ENCODE measurements at regions not wholly inside any gene's neighbourhood (a gene's known extent, or its start where the extent isn't known, plus 50 kb on each side); places are given as distances from the start of the nearest gene placed in this dataset.

GRCh38 chr10:37639200-37639599 lies 218.2 kb downstream of the ZNF248 start:
- no peaks in the 10 kb centered on the region for H4K20me1 ChIP-seq (ENCODE audit: control insufficient read depth, extremely low read depth, insufficient read depth, low read length)
- no peaks in the 10 kb centered on the region for H3K79me2 ChIP-seq (ENCODE audit: control insufficient read depth, insufficient read depth, low read length)
- TF ChIP-seq EZH2 (IDR thresholded peaks at IDR 0.05; ENCODE audit: low read length) (no peak), CTCF (optimal IDR thresholded peaks at IDR 0.05 in 1 of 3, IDR thresholded peaks at IDR 0.05 in 1 of 3, conservative IDR thresholded peaks at IDR 0.05 in 1 of 3; ENCODE audit: extremely low read depth in 1 of 3, insufficient read depth in 2 of 3, low read length in 3 of 3) (no peak)
- H3K27ac ChIP-seq (ENCODE audit: control insufficient read depth, insufficient read depth, low read length) = no peak overlapping the region
- H3K36me3 ChIP-seq (ENCODE audit: control insufficient read depth in 2 of 2, extremely low read depth in 1 of 2, insufficient read depth in 2 of 2, low read length in 2 of 2) = no peaks in the 10 kb centered on the region
- no peaks in the 10 kb centered on the region for H3K4me1 ChIP-seq (ENCODE audit: control insufficient read depth, extremely low read depth, insufficient read depth, low read length)
- no peak overlapping the region for H3K4me3 ChIP-seq (ENCODE audit: control insufficient read depth in 2 of 3, extremely low read depth in 1 of 3, insufficient read depth in 2 of 3, low read depth in 1 of 3, low read length in 3 of 3)
- H2AFZ ChIP-seq (ENCODE audit: control insufficient read depth, low read length) = no peak overlapping the region
- H3K9me1 ChIP-seq (ENCODE audit: control insufficient read depth, extremely low read depth, insufficient read depth, low read length) = no peaks in the 10 kb centered on the region
- no peak overlapping the region for H3K4me2 ChIP-seq (ENCODE audit: control insufficient read depth, extremely low read depth, insufficient read depth, low read depth, low read length)
- dilution Hi-C loops (cut with MboI; ENCODE audit: extremely low pct_ligation_motif_present, low sequenced_read_pairs) = no loop called here
- H3K27me3 ChIP-seq (ENCODE audit: control insufficient read depth, extremely low read depth, insufficient read depth, low read length) = no peaks in the 10 kb centered on the region
- FAIRE-seq (no peak), DNase-seq (ENCODE audit: low read depth, low spot score) (no peak)
- H3K9me3 ChIP-seq (ENCODE audit: control insufficient read depth, low read depth, low read length) = peaks cover 2% of the 10 kb centered on the region
- no peak overlapping the region for H3K9ac ChIP-seq (ENCODE audit: control insufficient read depth, extremely low read depth, insufficient read depth, low read length)

DNA sequence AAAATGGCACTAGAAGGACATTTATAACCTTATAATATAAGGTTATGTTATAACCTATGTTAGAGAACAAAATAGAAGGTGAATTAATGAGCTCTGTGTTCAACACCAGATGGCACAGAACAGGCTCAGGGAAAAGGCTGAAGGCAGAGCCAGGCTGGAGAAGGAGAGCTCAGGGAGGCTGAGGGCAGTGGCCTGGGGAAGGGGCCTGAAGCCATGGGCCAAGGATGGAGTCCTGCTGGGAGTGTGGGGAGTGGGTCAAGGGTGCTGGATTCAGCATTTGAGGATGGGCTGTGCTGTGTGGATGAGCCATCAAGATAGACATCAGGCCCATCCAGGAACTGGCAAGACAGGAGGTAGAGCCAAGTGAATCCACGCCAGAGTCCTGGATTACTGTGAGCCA lies 218.8 kb downstream of the ZNF248 start:
- Histone ChIP-seq H3K4me1 (ENCODE audit: control insufficient read depth, extremely low read depth, insufficient read depth, low read length) (no peaks in the 10 kb centered on the region), H3K9ac (ENCODE audit: control insufficient read depth, extremely low read depth, insufficient read depth, low read length) (no peak overlapping the region), H3K9me3 (ENCODE audit: control insufficient read depth, low read depth, low read length) (peaks cover 2% of the 10 kb centered on the region), H4K20me1 (ENCODE audit: control insufficient read depth, extremely low read depth, insufficient read depth, low read length) (no peaks in the 10 kb centered on the region), H3K27ac (ENCODE audit: control insufficient read depth, insufficient read depth, low read length) (no peak overlapping the region), H3K4me3 (ENCODE audit: control insufficient read depth in 2 of 3, extremely low read depth in 1 of 3, insufficient read depth in 2 of 3, low read depth in 1 of 3, low read length in 3 of 3) (no peak overlapping the region), H2AFZ (ENCODE audit: control insufficient read depth, low read length) (no peak overlapping the region), H3K79me2 (ENCODE audit: control insufficient read depth, insufficient read depth, low read length) (no peaks in the 10 kb centered on the region), H3K36me3 (ENCODE audit: control insufficient read depth in 2 of 2, extremely low read depth in 1 of 2, insufficient read depth in 2 of 2, low read length in 2 of 2) (no peaks in the 10 kb centered on the region), H3K27me3 (ENCODE audit: control insufficient read depth, extremely low read depth, insufficient read depth, low read length) (no peaks in the 10 kb centered on the region), H3K4me2 (ENCODE audit: control insufficient read depth, extremely low read depth, insufficient read depth, low read depth, low read length) (no peak overlapping the region), H3K9me1 (ENCODE audit: control insufficient read depth, extremely low read depth, insufficient read depth, low read length) (no peaks in the 10 kb centered on the region)
- no peak for DNase-seq (ENCODE audit: low read depth, low spot score)
- TF ChIP-seq CTCF (optimal IDR thresholded peaks at IDR 0.05 in 1 of 3, IDR thresholded peaks at IDR 0.05 in 1 of 3, conservative IDR thresholded peaks at IDR 0.05 in 1 of 3; ENCODE audit: extremely low read depth in 1 of 3, insufficient read depth in 2 of 3, low read length in 3 of 3) = no peak
- TF ChIP-seq EZH2 (IDR thresholded peaks at IDR 0.05; ENCODE audit: low read length) = no peak
- no peak for FAIRE-seq
- dilution Hi-C loops (cut with MboI; ENCODE audit: extremely low pct_ligation_motif_present, low sequenced_read_pairs) = no loop called here
